GM23248 (cell line): ENCODE measurements at regions not wholly inside any gene's neighbourhood (a gene's known extent, or its start where the extent isn't known, plus 50 kb on each side); places are given as distances from the start of the nearest gene placed in this dataset.

ENCODE experiments used
- EZH2 ChIP-seq: fragments of 200-600 bp; sonication (generic); IDR thresholded peaks from 2 replicates; pipeline ENCODE4 v1.6.1; 2018; ENCODE audit warnings: antibody characterized with exemption, mild to moderate bottlenecking; ENCODE audit not compliant: insufficient read depth, poor library complexity, severe bottlenecking
- EZH2phosphoT487 ChIP-seq: fragments of 200-600 bp; sonication (generic); IDR thresholded peaks from 2 replicates; pipeline ENCODE4 v1.6.1; 2018; ENCODE audit warnings: antibody characterized with exemption, moderate library complexity, mild to moderate bottlenecking, low read depth; ENCODE audit not compliant: insufficient read depth

DNA sequence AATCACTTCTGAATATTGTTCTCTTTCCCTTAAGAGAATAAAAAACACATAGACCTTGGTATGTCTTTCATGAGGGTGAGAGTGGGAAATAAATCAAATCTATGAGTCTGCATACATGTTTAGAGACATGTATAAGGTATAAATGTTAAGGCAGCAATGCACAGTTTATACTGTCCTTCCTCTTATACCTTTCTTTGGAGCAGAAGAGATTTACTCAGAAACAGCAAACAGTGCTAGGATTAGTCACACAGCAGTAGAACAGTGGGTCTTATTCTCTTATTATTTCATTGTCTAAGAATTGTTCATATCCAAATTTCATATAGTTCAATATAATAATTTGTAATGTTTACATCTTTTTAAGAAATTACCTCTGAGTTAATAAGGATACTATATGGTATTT lies 126.7 kb upstream of the TMEM196 start:
- TF ChIP-seq EZH2phosphoT487, result no peak
- TF ChIP-seq EZH2, result no peak
